GM12872 (cell line): ENCODE measurements at regions not wholly inside any gene's neighbourhood (a gene's known extent, or its start where the extent isn't known, plus 50 kb on each side); places are given as distances from the start of the nearest gene placed in this dataset.

Experiments
- TF ChIP-seq, protein P1 (sequence below): IDR thresholded peaks from 3 replicates; pipeline ENCODE4 v1.5.1; 2011; ENCODE audit warnings: low read depth, mild to moderate bottlenecking, low read length, moderate library complexity; ENCODE audit not compliant: insufficient read depth

GRCh38 chr14:46433381-46433780 lies 218.2 kb downstream of the RPL10L start:
- TF ChIP-seq, protein P1, sequence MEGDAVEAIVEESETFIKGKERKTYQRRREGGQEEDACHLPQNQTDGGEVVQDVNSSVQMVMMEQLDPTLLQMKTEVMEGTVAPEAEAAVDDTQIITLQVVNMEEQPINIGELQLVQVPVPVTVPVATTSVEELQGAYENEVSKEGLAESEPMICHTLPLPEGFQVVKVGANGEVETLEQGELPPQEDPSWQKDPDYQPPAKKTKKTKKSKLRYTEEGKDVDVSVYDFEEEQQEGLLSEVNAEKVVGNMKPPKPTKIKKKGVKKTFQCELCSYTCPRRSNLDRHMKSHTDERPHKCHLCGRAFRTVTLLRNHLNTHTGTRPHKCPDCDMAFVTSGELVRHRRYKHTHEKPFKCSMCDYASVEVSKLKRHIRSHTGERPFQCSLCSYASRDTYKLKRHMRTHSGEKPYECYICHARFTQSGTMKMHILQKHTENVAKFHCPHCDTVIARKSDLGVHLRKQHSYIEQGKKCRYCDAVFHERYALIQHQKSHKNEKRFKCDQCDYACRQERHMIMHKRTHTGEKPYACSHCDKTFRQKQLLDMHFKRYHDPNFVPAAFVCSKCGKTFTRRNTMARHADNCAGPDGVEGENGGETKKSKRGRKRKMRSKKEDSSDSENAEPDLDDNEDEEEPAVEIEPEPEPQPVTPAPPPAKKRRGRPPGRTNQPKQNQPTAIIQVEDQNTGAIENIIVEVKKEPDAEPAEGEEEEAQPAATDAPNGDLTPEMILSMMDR = no peak

DNA sequence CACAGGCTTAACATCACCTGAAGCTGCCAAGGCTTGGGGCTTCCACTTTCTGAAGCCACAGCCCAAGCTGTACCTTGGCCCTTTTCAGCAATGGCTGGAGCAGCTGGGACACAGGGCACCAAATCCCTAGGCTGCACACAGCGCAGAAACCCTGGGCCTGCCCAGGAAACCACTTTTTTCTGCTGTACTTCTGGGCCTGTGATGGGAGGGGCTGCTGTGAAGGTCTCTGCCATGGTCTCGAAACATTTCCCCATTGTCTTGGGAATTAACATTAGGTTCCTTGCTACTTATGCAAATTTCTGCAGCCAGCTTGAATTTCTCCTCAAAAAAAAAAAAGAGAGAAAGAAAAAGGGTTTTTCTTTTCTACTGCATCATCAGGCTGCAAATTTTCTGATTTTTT lies 219.1 kb downstream of the RPL10L start:
- TF ChIP-seq, protein P1 = no peak

- TF ChIP-seq, protein P1 = no peak
Observed at GRCh38 chr14:46417066-46417465, 234.5 kb downstream of the RPL10L start.

GRCh38 chr14:46404865-46405811 lies 246.4 kb downstream of the RPL10L start:
- TF ChIP-seq, protein P1 = no peak

DNA sequence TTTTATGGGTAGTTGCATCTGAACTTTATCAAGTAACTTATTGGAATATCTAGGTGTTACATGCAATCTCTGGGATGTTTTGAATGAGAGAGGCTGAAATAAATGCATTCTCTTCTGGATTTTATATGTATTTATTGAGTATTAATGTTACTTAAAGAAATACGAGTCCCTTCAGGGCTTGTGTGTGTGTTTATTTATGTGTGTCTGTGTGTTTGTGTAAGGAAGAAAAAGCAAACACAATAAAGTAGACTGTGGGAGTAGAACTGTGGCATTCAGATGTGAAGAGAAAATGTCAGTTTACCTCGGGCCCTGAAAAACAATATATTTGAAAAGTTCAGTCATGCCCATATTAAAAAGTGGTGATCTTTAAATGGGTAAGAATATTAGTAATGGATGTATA lies 250.5 kb downstream of the RPL10L start:
- TF ChIP-seq, protein P1 = no peak

- TF ChIP-seq, protein P1 = no peak
Observed at GRCh38 chr14:46399049-46399448, 252.5 kb downstream of the RPL10L start.

- TF ChIP-seq, protein P1 = no peak
Observed at GRCh38 chr14:46384611-46385010, 267.0 kb downstream of the RPL10L start.
